ENCODE measurements at regions not wholly inside any gene's neighbourhood (a gene's known extent, or its start where the extent isn't known, plus 50 kb on each side); places are given as distances from the start of the nearest gene placed in this dataset.

GRCh38 chr17:6924208-6924607 is 71.6 kb upstream of the ALOX12 start:
- ChIA-PET CTCF (ENCODE audit: low intra/inter-chr PET ratio) (no interaction called here), POLR2A (interaction anchor here (0.5 to 1.1 kb wide), 2 partner anchors 10 kb away, joined by 3 to 4 read pairs; no protein-coding TSS in a partner anchor)
- no peaks in the 10 kb centered on the region for H3K9me1 ChIP-seq (ENCODE audit: control insufficient read depth, insufficient read depth, low read length)
- H3K4me2 ChIP-seq (ENCODE audit: insufficient read depth, low read length) = no peak overlapping the region
- BruUV-seq (replicated peaks) = no TSS peak
- H3K9ac ChIP-seq (ENCODE audit: insufficient read depth in 1 of 2, low read depth in 2 of 2, low read length in 2 of 2) = no peak overlapping the region
- FAIRE-seq (no peak), DNase-seq (ENCODE audit: extremely low read depth in 1 of 4, low spot score in 3 of 4) (no peak), ATAC-seq (no peak)
- no peaks in the 10 kb centered on the region for H3K27me3 ChIP-seq (ENCODE audit: control insufficient read depth in 2 of 2, insufficient read depth in 2 of 2, low read length in 2 of 2)
- no peaks in the 10 kb centered on the region for H4K20me1 ChIP-seq (replicated peaks; ENCODE audit: control insufficient read depth, insufficient read depth, low read length)
- intact Hi-C loops (cut with micrococcal nuclease) = no loop called here
- no peak overlapping the region for H3K27ac ChIP-seq (ENCODE audit: extremely low read depth, low read depth, low read length)
- H2AFZ ChIP-seq (ENCODE audit: low read depth, low read length) = no peak overlapping the region
- H3K4me3 ChIP-seq = no peak overlapping the region
- peaks cover 16% of the 10 kb centered on the region; the same call in 2 of the 3 replicates for H3K79me2 ChIP-seq (ENCODE audit: control insufficient read depth, insufficient read depth, low read length)
- TF ChIP-seq CBFB (CRISPR knock-in tag; IDR thresholded peaks at IDR 0.05) (no peak), CBX5 (IDR thresholded peaks at IDR 0.05; ENCODE audit: borderline replicate concordance, low read depth) (no peak), EWSR1 (IDR thresholded peaks at IDR 0.05; ENCODE audit: borderline replicate concordance, low read depth, partially characterized antibody) (no peak)
- peaks cover 12% of the 10 kb centered on the region for H3K36me3 ChIP-seq (ENCODE audit: control insufficient read depth, insufficient read depth, low read length)
- H3K4me1 ChIP-seq (replicated peaks in 1 of 2; ENCODE audit: control insufficient read depth in 2 of 2, insufficient read depth in 2 of 2, low read length in 2 of 2) = peaks cover 0 to 25% of the 10 kb centered on the region in 2 experiments; a peak in 3 of 5 replicates
- H3K9me3 ChIP-seq (replicated peaks; ENCODE audit: control insufficient read depth, insufficient read depth, low read depth, low read length) = no peaks in the 10 kb centered on the region; the same call in none of the 2 replicates
- in situ Hi-C loops (cut with MboI) = no loop called here

- intact Hi-C loops (cut with micrococcal nuclease) = no loop called here
These were observed 69.2 kb upstream of the ALOX12 start for GRCh38 chr17:6926667-6927066.

More at GRCh38 chr17:6926667-6927066, 69.2 kb upstream of the ALOX12 start:
- DNase-seq (ENCODE audit: extremely low read depth in 1 of 4, low spot score in 3 of 4) = no peak
- H3K4me1 ChIP-seq (replicated peaks in 1 of 2; ENCODE audit: control insufficient read depth in 2 of 2, insufficient read depth in 2 of 2, low read length in 2 of 2) = peaks cover 0 to 22% of the 10 kb centered on the region in 2 experiments; a peak in 3 of 5 replicates
- H3K9me3 ChIP-seq (replicated peaks; ENCODE audit: control insufficient read depth, insufficient read depth, low read depth, low read length) = no peaks in the 10 kb centered on the region; the same call in none of the 2 replicates
- no peak overlapping the region for H2AFZ ChIP-seq (ENCODE audit: low read depth, low read length)
- H3K4me3 ChIP-seq = no peak overlapping the region
- in situ Hi-C loops (cut with MboI) = no loop called here
- no peak overlapping the region for H3K27ac ChIP-seq (ENCODE audit: extremely low read depth, low read depth, low read length)
- no peaks in the 10 kb centered on the region for H3K27me3 ChIP-seq (ENCODE audit: control insufficient read depth in 2 of 2, insufficient read depth in 2 of 2, low read length in 2 of 2)
- H3K9me1 ChIP-seq (ENCODE audit: control insufficient read depth, insufficient read depth, low read length) = no peaks in the 10 kb centered on the region
- H3K4me2 ChIP-seq (ENCODE audit: insufficient read depth, low read length) = no peak overlapping the region
- CTCF ChIA-PET (ENCODE audit: low intra/inter-chr PET ratio) = no interaction called here
- WGBS (ENCODE audit: insufficient coverage, low coverage, missing lambda C conversion rate) = 81% methylated on average over 2 of the region's 2 CpGs
- no peaks in the 10 kb centered on the region for H4K20me1 ChIP-seq (replicated peaks; ENCODE audit: control insufficient read depth, insufficient read depth, low read length)
- peaks cover 21% of the 10 kb centered on the region for H3K79me2 ChIP-seq (ENCODE audit: control insufficient read depth, insufficient read depth, low read length)
- BruUV-seq (replicated peaks) = no TSS peak
- POLR2A ChIA-PET = interaction anchor here (1.1 to 4.6 kb wide), 2 partner anchors 9 to 13 kb away, joined by 3 to 52 read pairs; no protein-coding TSS in a partner anchor
- H3K9ac ChIP-seq (ENCODE audit: insufficient read depth in 1 of 2, low read depth in 2 of 2, low read length in 2 of 2) = no peak overlapping the region
- ATAC-seq = no peak
- no peak for FAIRE-seq
- TF ChIP-seq ZNF589 (CRISPR knock-in tag; IDR thresholded peaks at IDR 0.05; ENCODE audit: low read depth) (peak; percentile 8; the same call in 1 of the 2 replicates), U2AF2 (optimal IDR thresholded peaks at IDR 0.05; ENCODE audit: low read depth, low read length) (no peak), RFX5 (IDR thresholded peaks at IDR 0.05; ENCODE audit: low read depth, low read length) (no peak), BCL6 (CRISPR knock-in tag; IDR thresholded peaks at IDR 0.05) (no peak), HNRNPUL1 (IDR thresholded peaks at IDR 0.05; ENCODE audit: low read length) (no peak), ZNF239 (CRISPR knock-in tag; IDR thresholded peaks at IDR 0.05) (no peak)
- H3K36me3 ChIP-seq (ENCODE audit: control insufficient read depth, insufficient read depth, low read length) = peaks cover 12% of the 10 kb centered on the region; the same call in 2 of the 3 replicates

Data from K562 (cell line).